ENCODE measurements at regions not wholly inside any gene's neighbourhood (a gene's known extent, or its start where the extent isn't known, plus 50 kb on each side); places are given as distances from the start of the nearest gene placed in this dataset.
"Not testable (repeated sequence)": the region's sequence is repeated elsewhere in the genome, so short reads cannot be mapped to it uniquely, and the experiment has no call there.

DNA sequence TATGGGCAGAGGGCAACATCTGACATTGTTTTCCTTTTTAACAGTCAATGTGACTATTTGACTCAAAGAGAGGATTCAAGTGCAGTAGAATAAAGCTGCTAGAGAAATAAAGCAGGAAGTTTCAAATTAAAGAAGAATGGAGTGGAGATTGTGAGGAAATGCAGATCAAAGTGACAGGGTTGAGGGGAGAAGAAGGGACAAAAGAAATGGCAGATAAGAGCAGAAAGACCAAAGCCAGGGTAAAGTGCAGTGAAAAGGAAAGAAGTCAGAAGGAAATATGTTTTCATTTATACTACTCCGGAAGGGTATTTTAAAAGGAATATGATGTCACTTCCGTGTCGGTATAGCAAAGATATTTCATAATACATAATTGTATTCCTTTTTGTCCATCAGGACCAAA is 297.5 kb upstream of the CRIM1 start:
- no peak for DNase-seq (ENCODE audit: low read depth in 2 of 2)

DNA sequence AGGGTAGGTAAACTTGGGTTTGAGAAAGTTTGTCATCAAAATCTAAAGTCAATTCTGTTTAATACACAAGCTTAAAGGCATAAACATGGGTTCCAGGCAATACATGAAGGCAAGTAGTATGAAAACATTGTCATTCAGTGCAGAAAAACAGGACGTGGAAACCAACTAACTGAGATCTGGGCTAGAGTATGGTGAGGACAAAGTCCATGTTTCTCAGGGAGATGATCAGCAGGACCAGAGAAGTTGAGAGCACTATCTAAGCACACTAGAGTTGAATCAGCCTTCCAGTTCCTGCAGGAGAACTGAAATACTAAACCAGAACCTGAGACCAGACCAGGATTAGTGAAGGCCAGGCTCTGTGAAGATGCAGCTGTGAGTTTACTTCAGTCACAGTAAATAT is 302.8 kb upstream of the CRIM1 start:
- no peak for DNase-seq (ENCODE audit: low read depth in 2 of 2)

DNA sequence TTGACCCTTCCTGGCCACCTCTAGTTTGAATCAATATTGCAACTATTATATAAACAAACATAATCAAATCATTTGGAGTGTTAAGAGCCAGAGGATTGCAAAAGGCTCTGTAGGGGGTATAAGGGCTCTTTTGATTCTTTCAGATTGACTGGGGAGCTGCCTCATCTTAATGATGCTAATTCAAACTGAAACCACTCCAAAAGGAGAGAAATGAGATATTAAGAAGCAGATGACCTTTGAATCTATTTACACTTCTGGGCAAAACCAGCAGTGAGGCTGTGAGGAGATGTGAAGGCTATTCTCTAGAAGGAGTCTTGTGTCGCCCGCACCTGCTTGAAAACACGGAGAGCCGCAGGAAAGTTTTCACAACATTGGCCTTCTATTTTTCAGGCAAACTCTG is 311.2 kb upstream of the CRIM1 start:
- DNase-seq (ENCODE audit: low read depth in 2 of 2), result no peak

DNA sequence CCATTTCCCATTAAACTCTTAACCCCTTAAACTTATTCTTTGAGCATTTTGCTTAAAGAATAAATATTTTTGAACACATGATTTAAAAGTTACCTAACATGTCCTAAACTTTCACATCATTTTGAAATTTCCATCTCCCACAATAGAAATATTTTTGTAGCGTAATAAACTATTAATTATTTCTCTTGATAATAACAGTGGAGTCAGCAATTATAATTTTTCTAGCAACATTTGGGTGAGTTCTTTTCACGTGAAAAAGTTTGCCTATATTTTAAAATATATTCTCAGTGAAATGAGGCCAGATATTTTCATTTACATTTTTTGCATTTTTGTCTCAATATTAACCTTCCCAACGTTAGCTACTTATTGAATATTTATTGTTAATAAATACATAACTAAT is 320.4 kb upstream of the CRIM1 start:
- no peak for DNase-seq (ENCODE audit: low read depth in 2 of 2)

DNA sequence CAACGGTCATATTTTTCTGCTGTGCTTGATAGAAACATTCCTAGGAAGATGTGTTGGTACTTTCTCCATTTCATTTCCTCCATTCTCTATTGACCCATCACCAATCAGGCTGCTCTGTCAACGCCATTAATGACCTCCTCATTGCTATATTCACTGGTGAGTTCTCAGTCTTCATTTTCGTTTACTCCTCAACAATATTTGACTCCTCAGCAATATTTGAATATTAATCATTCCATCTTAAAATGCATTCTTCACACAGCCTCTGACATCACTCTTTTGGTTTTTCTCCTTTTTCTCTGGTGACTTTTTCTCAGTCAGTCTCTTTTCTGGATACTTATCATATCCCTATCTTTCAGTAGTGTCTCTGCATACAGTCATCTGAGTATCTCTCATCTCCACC is 323.5 kb upstream of the CRIM1 start:
- DNase-seq (ENCODE audit: low read depth in 2 of 2), result no peak

DNA sequence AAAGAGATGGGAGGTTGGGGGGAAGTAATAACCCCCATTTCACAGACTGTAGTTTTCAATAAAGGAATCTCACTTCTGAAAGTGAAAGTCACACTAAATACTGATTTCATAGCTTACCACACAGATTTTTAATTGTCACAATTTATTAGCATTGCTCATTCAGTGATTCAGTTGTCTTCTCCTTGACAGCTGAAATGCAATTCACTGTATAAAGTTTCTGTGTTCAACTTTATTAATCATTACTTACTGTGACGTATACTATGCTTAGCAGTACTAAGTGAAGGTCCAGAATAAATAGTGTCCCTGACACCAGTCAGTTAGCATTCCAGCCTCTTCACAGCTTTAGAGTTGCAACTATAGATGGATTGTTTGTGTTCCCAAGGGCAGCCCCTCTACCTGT is 324.1 kb upstream of the CRIM1 start:
- DNase-seq (ENCODE audit: low read depth in 2 of 2), result no peak

DNA sequence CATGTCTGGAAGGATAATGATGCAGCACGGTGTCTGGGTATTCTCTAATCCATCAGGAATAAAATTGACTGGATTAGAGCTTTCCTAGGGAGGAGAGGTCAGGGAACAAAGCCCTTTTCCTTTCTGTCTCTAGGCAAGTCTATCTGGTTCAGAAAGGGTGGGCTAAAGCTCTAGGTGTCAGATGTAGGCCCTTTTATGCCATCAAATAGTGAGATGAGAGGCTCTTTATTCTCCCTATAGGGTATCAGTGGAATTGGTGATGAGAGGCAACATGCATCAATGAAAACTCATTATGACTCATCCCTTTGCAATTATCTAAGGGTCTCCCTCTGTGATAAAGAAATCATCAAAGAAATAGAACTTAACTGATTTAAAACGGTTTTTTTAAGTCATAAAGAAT is 328.0 kb upstream of the CRIM1 start:
- DNase-seq (ENCODE audit: low read depth in 2 of 2), result no peak

DNA sequence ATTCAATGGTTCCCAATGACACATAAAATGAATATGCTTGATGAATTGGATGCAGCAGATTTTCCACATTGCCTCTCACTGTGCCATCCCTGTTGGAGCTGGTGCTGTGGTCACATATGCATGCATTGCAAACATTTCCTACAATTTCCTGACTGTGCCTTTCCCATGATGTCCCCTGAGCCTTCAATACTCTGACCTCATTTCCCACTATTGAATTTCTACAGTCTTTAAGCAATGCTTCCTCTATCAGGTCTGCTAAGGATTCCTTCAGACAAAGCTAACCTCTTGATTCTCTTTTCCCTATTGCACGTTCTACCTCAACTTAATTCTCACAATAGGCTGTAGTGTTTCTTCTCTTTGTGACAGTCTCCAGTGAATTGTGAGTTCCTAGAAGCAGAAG is 342.5 kb upstream of the CRIM1 start:
- DNase-seq (ENCODE audit: low read depth in 2 of 2), result no peak

DNA sequence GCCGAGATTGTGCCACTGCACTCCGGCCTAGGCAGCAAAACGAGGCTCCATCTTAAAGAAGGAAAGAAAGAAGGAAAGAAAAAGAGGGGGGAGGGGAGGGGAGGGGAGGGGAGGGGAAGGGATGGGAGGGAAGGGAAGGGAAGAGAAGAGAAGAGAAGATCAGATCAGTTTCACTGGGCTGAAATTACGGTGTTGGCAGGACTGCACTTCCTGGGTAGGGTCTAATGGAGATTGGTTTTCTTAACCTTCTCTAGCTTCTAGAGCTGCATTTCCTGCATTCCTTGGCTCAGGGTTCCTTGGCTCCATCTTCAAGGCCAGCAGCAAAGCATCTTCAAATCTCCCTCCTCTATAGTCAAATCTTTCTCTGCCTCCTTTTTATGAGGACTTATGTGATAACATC is 349.1 kb upstream of the CRIM1 start:
- DNase-seq (ENCODE audit: low read depth in 2 of 2), result no peak

DNA sequence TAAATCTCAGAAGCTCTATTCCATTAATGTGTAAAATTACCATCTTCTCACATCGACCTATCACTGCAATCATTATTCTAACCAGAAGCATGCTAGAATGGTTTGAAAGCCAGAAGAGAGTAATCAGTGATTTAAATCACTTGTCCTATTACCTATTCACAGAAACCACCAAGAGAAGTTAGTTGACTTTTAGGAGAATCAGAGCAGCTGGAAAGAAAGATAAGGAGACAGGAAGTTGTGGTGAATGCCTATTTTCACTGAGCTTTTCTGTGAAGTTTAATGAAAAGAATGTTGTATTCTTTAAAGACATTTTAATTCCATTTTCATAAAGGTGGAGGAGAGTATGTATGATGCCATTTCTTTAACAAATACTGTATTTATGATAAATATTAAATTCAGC is 352.6 kb upstream of the CRIM1 start:
- no peak for DNase-seq (ENCODE audit: low read depth in 2 of 2)

DNA sequence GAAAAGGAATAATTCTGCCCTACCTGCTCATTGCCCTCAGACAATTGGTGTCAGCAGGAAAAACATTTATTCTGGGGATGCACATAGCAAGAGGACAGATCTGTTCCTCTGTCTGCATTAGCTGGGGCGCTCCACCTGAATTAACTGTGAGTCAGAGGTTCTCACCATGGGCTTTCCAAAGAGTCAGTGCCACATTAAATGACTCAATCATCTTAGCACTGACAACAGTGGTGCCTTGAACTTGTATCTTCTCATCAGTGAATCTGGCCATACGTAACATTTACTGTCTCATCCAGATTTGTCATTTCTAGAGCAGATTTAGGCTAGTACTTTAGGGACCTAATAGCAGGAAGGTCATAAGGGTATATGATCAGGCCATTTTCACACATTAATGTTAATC is 358.1 kb upstream of the CRIM1 start:
- no peak for DNase-seq (ENCODE audit: low read depth in 2 of 2)

DNA sequence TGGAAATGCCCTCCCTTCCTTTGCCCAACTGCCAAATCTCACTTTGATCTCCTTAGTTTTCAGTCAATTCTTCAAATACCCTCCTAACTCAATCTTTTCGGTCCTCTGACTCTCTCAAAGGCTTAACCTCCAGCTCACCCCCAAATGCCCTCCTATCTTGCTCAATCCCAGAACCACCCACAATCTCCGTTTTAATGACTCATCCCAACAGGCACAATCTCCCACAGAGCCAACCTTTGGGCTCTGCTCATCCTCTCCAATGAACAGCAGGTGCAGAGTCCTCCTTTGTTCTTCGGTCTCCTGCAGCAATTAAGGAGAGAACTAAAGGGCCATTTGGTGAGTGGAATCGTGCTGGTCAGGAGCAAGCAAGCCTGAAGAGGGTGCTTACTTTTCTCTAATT is 366.1 kb upstream of the CRIM1 start:
- no peak for DNase-seq (ENCODE audit: low read depth in 2 of 2)

DNA sequence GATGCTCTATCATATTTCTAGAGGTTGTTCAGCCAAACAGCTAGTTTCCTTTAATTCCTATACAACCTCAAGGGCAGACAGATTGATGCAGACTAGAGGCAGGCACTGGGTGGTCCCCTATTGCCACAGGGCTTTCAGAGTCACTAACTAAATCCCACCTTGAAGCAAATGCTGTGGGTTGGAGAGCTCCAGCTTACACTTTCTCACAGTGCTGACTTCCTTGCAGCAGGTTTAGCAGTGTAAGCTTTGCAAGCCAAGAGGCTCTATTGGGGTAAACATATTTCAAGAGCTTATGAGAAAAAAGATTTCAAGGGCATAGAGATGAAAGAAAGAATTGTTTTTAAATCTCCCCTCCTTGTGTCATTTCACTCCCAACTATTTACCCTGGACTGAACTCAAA is 366.5 kb upstream of the CRIM1 start:
- no peak for DNase-seq (ENCODE audit: low read depth in 2 of 2)

DNA sequence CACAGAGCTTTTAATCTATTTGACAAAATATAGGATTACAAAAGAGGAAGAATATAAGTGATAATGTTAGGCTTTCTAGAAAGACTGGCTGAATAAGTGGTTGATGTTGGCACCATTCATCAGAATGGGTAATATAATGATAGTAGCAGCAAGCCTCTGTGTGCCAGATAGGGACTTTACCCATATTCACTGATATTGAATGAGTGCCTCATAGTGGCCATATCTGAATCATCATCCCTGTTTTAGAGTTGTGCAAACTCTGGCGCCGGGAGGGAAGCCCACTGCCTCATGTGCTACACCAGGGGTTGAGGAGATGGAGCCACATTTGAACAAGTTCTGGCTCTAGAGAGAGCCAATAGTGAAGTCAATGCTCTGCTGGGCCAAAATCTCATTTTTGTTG is 368.7 kb upstream of the CRIM1 start:
- DNase-seq (ENCODE audit: low read depth in 2 of 2), result no peak

DNA sequence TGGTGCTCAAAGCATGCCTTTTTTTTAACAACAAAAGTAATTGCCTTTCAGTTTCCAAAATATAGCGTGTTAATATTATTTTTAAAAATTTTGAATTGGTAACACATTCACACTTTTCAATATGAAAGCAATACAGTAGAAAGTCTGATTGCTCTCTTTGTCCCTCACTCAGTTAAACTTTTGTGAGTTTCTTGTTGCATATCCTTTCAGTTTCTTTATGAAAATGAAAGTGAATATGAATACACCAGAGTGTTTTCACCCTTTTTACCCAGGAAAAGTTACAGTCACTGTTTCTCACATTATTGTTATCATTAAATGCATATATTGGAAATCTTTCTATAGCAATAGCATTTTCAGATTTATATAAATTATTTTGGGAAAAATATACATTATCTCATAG is 377.4 kb upstream of the CRIM1 start:
- no peak for DNase-seq (ENCODE audit: low read depth in 2 of 2)

DNA sequence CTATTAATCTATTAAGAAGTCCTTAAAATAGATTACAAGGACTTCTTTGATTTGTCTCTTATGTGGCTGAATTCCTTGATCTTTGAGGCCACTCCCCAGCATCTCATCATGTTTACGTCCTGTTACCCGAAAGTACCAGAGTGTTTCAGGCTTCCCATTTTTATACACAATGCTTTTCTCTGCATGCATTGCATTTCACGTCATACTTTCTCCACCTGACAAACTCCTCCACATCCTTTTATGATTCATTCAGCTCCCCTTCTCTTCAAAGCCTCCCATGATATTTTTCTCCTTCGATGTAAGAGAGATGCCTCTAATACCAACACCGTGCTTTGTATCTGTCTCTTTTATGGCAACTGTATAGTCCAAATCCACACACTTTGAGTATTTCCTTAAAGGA is 379.0 kb upstream of the CRIM1 start:
- no peak for DNase-seq (ENCODE audit: low read depth in 2 of 2)

DNA sequence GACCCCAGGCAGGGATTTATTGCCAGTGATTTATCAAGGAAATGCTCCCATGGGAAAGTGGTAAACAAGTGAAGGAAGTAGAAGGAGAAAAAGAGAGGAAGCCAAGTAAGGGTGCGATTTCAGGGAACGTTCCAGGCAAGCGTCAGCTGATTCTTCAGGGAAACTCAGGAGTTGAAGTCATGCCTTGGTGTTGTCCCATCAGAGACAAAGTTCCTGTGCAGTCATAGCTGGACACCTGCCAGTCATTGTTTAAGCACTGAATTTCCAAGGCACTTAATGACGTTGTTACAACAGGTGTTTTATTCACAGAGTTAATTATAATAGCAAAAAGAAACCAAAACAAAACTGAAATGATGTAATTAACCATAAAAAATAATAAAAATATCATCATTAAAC is 381.8 kb upstream of the CRIM1 start:
- no peak for DNase-seq (ENCODE audit: low read depth in 2 of 2)

DNA sequence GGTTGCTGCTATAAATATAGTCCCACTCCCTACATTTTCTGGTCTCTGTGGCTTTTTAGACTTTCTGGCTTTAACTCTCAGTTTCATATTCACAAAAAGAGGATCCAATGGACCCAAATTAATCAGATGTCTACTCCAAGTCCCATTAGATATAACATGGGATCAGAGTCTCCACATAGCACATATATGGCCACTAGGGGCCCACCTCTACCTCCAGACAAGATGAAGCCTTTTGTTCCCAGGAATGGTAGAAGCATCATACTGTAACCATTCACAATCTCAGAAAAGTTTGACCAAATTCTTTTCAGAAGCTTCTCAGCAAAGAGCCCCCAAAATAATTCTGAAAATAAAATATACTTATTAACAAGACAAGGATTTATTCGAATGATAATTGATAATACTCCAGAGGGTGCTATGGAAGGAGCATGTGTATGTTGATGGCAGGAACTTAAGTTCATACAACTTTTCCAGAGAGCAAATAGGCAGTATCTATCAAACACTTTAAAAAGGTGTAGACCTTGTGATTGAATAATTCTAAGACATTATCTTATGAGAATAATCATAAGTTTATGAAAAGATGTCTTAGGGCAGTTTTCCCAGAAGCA is 382.3 kb upstream of the CRIM1 start:
- DNase-seq (ENCODE audit: low read depth in 2 of 2), result no peak

DNA sequence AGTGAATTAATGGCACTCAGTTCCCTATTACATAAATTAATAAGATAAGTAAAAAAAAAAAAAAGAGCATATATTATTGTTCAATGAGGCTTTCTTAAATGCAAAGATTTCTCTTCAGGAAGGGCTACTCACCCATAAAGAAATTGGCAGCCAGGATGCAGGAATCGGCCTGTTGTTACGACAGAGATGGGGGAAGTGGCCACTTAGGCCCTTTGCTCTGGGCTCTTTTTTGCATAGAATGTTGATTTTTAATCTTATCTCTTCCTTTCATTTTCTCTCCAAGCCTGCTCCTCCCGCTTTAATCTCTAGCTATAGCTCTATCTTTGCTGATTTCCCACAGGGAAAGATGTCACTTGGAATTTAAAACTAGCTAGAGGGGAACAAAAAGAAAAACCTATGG is 391.8 kb upstream of the CRIM1 start:
- DNase-seq (ENCODE audit: low read depth in 2 of 2), result no peak

DNA sequence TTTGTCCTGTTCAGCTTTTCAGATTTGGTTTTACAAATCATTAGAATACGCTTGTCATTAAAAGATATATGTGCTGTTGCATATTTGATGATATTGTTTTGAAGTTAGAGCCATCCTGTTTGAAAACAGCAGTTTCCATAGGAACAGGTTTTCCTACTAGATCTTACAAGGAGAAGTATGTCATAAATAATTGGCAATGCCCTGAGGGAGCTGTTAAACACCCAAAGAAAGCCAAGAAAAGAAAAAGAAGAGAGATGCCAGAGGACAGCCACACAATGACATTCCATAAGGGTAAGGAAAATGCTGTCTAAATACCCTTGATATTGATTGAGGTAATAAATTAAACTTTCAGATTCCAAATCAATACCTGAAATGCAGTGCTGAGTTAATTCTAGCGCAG is 392.2 kb upstream of the CRIM1 start:
- DNase-seq (ENCODE audit: low read depth in 2 of 2), result no peak

DNA sequence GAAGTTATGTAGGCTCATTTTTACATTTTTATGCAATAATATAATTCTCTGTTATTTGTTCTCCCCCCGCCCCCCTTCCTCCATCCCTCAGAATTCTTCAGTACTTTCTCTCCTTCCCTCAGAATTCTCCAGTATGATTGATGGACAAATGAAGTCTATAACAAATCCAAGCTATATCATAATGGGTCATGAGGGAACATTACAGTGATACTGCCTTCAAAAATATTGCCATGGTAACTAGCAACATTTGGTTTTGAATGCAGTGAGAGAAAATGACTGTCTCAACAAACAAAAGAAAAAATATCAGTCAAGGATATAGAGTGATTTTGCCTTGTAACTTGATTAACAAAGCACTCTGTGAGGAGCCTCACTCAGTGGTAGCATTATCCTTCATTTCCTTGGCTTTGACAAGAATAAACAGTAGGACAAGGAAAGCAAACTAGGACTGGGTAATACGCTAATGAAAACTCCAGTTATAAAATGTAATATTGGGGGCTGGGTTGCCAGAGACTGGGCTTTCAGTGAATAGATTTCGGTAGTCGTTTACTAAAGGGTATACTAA is 392.9 kb upstream of the CRIM1 start:
- DNase-seq (ENCODE audit: low read depth in 2 of 2), result no peak

DNA sequence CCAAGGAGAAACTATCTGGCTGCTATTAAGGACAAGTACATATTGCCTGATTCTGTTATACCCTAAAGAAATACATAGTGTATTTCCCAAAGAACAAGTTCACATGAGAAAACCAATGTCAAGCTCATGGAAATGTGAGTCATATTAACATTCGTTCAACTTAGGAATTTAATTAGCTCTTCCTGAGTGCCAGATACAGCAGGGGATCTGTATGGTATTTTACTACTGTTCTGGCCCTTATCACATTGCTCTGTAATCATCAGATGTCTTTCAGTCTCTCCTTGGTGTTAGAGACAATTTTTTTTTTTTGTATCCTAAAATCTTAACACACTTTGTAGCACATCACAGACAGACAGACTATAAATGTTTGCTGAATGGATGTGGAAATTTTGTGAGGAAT is 395.0 kb upstream of the CRIM1 start:
- DNase-seq (ENCODE audit: low read depth in 2 of 2), result no peak

DNA sequence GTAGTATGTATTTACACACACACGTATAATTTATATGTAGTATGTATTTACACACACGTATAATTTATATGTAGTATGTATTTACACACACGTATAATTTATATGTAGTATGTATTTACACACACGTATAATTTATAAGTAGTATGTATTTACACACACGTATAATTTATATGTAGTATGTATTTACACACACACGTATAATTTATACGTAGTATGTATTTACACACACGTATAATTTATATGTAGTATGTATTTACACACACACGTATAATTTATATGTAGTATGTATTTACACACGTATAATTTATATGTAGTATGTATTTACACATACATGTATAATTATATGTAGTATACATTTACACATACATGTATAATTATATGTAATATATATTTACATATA is 398.5 kb upstream of the CRIM1 start:
- DNase-seq (ENCODE audit: low read depth in 2 of 2), result not testable (repeated sequence)

DNA sequence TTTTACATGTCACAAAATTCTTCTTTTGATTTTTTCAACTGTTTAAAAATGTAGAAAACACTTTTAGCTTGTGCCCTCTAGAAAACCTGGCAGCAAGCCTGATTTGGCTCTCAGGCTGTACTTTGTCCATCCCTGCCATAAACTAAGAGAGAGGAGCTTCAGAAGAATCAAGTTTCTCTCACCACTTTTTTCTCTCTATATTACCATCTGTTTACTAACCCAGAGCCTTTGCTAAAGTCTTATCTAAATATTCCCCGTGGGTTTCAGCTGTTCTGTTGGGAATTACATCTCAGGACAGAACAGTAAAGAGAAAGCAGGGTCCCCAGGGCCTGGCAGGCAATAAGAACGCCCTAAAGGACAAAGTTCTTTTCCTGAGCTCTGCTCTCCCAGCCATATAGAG is 409.1 kb upstream of the CRIM1 start:
- no peak for DNase-seq (ENCODE audit: low read depth in 2 of 2)

DNA sequence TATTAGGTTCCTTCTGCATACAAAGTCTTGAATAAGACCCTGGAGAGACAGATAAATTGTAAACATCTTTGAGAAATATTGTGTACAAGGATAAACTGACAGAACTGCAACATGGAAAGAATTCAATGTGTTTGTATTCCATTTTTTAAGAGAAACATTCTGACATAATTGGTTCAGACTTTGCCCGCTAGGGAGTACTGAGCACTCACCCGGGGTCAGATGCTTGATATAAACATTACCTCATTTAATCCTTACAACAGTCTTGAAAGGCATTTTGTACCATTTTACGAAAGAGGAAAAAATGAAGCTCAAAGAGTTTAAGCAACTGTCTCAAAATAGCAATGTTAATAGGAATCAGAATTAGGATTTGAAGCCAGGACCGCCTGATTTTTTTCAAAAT is 416.7 kb upstream of the CRIM1 start:
- no peak for DNase-seq (ENCODE audit: low read depth in 2 of 2)

Data from stimulated activated CD4-positive, alpha-beta T cell treated with anti-CD3 and anti-CD28 coated beads, Interleukin-1b, Interleukin-23, amount 100 ng/mL, for 1 hour (primary cell).